ENCODE measurements at regions not wholly inside any gene's neighbourhood (a gene's known extent, or its start where the extent isn't known, plus 50 kb on each side); places are given as distances from the start of the nearest gene placed in this dataset.

DNA sequence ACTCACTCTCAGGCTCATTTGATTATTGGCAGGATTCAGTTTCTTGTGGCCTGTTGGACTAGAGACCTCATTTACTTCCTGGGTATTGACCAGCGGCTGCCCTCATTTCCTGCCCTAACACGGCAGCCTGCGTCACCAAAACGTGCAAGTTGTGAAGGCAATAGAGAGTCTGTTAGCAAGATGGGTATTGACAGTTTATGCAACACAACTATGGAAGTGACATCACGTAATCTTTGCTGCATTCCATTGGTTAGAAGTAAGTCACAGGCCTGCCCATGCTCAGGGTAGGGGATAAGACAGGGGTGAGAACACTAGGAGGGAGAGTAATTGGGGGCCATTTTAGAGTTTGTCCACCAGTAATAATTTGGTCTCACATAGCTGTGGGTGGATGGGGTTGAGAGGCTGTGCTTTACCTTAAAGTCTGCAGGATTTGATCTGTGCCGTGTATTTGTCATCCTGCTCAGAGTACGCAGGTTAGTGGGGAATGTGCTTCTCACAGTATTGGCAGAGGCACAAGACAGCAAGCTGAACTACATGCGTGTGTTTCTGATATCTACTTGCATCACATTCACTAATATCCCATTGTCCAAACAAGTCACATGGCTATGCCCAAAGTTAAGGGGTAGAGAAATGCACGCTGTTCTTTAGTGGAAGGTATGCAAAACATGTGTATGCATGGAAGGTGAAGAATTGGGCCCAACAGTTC, 83.3 kb downstream of the EDEM1 start:
- no peak for DNase-seq

DNA sequence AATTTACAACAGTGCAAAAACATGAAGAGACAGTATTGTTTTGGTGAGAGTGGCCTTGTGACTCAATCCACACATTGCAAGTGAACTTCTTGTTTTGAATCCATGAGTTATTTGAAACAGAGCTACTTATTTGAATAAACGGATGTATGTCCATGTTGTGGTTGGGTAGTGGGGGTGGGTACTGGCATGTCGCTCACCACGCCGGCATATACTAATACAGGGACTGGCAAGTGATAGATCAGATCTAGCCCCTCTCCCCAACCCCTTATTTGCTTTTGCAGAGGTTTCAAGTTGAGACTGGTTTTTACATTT, 83.8 kb downstream of the EDEM1 start:
- DNase-seq, result no peak

DNA sequence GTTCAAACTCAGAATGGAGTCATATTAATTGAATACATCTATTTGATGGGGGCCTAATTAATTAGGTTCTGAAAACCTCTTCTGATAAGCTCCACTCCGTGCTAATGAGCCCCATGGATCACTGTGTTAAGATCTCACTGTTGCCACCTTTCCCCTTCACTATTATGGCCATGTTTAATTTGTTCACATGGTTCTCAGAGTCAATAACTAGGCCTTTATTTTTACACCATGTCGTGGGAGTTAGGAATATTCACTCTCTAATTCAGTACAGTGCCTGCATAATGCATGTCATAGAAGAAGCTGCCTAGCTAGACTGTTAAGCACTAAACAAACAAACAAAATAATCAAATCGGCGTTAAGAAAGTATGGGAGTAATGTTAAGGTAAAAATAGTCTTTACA, 84.9 kb downstream of the EDEM1 start:
- no peak for DNase-seq

DNA sequence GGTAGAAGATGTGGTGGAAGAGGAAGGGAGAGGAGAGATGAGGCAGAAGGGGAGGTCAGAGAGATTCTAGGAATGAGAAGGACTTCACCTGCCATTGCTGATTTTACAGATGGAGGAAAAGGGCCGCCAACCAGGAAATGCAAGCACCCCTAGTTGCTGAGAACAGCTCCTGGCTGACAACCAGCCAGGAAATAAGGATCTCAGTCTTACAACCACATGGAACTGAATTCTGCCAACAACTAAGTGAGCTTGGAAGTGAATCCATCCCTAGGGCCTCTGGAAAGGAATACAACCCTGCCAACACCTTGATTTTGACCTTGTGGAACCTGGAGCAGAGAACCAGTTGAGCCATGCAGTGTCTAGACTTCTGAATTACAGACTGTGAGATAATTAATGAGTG, 86.6 kb downstream of the EDEM1 start:
- no peak for DNase-seq

DNA sequence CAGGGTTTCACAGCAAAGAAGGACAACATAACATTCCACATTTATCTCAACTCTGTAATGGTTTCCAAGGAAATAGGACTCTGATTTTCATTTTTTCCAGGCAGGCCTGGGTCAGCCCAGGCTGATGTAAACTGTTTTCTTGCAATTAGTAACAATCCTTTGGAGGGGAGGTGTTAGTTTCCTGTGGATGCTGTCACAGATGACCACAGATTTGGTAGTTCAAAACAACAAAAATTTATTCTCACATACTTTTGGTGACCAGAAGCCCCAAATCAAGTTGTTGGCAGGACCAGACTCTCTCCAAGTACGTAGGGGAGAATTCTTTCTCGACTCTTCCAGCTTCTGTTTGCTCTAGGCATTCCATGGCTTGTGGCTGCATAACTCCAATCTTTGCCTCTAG, 88.0 kb downstream of the EDEM1 start:
- no peak for DNase-seq

DNA sequence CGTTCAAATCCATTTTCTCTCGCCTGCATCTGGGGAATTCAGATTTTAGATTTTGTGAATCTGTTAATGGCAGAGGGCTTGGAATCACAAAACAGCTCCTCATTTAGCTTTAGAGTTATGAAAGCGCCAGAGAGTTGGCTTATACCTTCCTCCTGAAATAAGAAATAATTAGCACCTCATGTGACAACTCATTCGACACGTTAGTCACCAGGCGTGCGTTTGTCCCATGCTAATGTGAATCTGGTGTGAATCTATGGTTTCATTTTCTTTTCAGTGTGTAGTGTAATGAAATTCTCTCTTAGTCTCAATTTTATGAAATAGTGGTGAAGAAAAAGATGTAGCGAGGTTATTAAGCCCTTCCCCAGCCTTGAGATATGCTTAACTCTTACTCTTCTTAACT, 89.4 kb downstream of the EDEM1 start:
- no peak for DNase-seq

DNA sequence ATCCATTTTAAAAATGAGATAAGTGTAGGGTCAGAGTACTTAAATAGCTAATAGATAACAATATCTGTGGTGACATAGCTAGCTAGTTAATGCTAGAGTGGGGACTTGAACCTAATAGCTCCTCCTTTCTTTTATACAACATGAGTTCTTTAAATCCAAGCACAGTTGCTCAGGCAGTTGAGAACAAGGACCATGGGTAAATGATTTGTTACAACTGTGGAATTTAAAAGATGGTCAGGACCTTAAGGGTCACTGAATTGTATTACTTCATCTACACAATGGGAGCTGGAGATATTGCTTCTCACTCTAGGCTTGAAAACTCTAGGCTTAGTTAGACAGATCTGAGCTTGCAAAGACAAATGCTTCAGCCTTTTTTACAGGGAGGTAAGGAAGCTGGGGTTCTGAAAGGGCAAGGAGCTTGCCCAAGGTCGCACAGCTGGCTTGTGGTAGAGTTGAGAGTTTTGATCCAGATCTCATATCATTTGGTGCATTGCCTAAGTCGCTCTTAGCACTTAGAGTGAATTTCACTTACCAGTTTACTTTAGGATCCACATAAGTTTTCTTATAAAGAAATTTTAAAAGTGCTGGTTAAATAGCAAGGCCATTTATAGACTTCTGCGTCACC, 90.2 kb downstream of the EDEM1 start:
- DNase-seq, result no peak

DNA sequence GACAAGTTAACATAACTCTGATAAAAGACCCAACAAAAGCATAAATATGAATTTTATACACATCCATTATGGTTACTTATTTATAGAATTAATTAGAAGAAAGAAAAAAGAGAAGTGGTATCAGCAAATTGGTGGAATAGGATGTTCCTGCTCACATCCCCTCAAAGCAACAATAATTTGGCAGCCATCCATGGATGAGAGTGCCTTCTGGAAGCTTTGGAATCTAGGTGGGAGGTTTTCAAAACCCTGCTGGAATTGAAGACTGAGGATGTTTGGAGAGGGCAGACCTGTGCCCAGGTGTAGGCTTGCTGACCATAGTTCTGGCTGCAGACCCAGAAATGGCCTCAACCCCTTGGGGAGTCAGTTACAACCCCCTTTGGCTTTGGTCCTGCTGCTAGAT, 91.2 kb downstream of the EDEM1 start:
- no peak for DNase-seq

DNA sequence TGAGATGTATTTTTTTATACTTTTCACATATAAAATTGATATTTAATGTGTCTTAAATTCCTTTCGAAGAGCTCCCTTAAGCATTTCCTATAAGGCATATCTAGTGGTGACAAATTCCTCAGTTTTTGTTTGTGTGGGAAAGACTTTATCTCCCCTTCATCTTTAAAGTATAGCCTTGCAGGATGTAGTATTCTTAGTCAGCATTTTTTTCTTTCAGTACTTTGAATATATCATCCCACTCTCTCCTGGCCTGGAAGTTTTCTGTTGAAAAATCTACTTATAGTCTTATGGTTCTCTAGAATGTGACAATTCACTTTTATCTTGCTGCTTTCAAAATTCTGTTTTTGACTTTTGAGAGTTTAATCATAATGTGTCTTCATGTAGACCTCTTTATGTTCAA, 95.2 kb downstream of the EDEM1 start:
- no peak for DNase-seq

DNA sequence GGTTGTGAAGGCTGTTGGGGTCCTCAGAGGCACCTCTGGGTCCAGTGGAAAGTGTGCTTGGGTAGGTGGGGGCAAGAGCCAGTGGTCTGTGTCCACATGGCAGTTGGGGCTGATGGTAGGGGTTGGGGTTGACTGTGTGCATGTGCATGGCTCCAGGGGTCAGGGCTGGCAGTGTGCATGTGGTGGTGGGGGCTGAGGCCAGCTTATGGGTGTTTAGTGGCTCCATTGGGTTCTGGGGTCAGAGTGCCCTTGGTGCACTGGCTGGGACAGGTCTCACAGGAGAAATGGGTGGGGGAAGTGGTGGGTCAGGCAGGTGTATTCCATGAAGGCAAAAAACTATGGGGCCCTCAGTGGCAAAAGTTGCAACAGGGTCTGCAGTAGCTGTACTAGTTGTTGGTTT, 97.9 kb downstream of the EDEM1 start:
- no peak for DNase-seq

DNA sequence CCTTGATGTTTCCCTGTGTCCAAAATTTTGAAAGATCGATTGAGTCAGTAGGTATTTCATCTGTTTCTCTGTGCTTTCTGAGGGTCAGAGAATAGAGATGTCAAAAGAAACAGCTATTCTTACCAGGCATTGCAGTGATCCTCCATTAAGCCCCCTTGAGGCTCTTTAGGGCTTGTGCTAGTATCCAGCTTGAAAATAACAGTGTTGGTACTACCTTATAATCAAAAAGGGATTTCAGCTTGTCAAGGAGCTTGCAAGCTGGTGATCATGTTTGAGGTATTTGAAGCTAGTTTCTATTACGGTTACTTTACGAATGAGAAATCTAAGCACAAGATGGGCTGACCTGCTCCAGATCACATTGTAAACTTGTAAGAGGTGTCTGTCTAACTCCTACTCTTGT, 103.4 kb downstream of the EDEM1 start:
- DNase-seq, result no peak

DNA sequence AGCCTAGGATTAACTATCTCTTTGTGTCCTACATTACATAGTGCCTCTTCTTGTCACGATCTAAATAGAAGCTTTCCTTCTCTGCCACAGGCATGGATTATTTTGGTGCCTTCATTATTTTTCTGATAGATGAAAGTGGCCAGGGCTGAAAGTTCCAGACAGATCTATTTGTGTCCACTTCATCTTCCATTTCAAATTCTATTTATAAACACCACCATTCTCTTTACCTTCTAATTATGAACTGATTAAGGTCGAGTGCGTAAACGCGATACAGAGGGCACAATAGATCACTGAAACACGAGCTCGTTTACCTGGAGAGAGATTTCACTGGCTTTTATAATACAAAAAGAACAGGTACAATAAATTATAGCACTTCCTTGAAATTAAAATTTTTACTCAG, 105.0 kb downstream of the EDEM1 start:
- DNase-seq, result peak; percentile 12

DNA sequence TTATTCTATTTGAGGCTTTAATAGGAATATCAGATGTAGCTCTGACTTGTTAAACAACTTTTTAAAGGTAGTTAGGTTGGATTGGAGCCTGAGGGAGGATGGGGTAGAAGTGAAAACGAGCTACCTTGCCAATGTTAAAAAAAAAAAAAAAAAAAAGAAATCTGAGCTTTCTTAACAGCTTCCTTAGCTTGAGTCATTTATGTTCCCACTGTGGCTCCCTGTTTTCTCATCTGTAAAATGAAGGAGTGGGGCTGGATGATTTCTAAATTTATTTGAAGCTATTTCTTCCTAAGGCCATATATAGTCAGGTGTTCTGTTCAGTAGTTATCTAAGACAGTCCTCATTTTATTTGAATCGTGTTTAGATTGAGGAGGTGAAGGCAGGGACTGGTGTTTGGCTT, 105.7 kb downstream of the EDEM1 start:
- DNase-seq, result no peak

DNA sequence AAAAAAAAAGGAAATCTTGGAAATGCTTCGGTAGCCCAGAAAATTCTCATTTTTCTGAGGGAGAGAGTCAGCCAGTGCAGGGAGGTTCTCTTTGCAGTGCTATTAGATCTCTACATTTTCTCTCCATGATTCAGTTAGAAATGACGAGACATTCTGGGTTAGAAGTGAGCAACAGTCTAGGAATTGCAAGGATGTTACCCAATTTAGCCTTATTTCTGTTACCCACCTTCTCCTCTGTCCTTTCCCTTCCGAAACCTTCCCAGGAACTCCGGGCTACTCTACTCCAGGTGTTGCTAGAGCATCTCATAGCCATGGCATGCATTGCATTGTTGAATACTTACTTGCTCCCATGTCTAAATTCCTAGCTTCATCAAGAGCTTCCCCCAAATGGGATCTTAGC, 106.8 kb downstream of the EDEM1 start:
- DNase-seq, result no peak

DNA sequence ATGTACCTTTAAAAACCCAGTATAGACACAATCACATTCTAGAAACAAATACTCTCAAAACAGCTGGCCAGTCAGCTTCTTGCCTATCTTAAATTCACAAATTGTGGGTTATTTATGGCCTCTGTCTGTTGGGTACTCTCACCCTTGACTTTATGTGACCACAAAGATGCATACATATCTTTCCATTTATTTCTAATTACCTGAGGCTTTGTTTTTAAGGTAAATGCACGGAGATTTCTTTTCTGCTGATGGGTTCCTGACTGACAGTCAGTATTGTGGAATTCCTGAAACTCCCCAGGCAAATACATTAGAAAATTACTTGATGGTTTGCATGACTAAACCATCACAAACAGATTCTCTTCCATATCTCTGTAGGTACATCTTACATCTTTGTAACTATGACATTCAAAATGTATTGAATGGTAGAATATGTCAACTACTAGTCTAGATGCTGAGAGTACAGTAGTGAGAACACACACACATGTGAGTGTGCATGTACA, 107.7 kb downstream of the EDEM1 start:
- DNase-seq, result no peak

DNA sequence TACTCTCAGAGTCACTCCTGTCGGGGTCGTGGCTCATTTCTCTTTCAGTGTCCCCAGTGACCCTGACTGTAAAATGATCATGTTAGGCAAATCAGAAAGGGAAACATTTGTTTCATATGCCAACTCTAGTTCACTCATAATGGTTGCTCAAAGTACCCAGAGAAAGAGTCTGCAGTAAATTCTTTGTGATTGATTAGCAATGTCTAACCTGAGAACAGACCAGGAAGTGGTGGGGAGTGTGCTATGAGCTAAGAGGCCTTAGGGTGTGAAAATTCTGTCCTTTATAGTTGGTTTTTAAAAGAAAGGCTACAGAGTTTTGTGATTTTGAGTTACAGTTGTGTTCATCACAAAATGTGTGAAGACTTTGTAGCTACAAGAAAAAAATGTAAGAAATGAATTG, 108.9 kb downstream of the EDEM1 start:
- DNase-seq, result no peak

DNA sequence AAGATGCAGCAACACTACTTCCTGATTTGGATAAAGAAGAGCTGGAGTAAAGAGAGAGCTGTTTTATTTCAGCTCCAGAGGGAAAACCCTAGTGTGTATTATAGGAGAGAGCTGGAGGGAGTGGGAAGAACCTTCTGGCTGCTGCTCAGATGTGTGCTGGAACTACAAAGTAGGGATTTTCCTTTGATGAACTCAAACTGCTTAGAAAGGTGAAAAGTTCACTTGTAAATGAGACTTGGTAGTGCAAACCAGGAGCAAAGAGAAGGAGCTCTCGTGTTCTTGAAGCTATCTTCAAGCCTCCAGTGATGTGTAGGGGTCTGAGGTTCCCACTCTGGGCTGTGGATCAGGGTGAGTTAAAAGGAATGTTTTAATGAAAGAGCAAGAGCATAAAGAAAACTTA, 110.4 kb downstream of the EDEM1 start:
- DNase-seq, result no peak

DNA sequence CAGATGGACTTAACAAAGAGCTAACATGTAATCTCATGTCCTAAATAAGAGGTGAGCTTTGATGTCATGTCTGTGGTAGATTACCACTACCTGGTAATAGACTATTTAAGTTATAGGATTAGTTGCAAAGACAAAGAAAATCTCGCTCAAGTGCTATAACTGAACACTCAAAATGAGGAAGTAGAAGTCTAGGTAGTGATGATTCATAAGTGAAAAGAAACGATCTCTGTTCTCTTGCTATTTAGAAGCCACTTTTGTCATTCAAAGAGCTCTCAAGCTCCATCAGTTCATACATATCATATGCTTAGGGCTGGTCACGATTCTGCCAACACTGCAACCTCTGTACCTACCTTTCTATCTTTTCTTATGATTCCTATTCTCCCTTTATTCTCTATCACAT, 110.9 kb downstream of the EDEM1 start:
- DNase-seq, result no peak

DNA sequence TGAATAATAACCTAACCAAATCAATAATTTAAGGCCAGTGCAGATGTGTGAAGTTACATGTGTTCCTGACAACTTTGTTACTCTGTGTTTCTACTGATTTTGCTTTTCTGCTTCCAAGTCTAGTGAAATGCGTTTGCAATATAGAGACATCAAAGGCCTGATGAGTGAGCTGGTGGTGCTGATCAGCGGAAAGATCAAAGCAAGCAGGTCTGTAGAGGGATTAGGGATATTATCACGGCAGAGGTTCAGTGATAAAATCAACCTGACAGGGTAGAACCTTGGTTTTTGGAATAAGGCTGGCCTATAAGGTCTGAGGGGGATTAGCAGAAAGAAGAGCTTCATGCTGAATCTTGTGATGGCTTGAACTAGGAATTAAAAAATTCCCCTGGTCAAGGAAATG, 111.7 kb downstream of the EDEM1 start:
- no peak for DNase-seq

DNA sequence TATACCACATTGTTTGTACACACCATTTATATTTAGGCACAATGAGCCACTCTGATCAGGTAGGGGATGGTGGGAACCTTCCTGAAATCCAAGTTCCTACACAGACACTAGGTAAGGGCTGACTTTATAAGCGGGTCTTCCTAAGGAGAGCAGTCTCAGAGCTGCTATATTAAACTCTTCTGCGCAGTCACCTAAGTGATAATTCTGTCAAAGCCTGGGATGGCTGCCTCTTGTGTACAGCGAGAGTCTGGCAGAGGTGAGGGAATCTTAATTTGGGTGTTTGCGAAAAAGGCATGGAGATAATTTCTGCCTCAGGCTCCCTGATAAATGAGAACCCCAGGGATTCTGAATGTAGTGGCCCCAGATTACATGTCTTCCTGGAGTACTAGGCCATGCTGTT, 113.1 kb downstream of the EDEM1 start:
- DNase-seq, result no peak

DNA sequence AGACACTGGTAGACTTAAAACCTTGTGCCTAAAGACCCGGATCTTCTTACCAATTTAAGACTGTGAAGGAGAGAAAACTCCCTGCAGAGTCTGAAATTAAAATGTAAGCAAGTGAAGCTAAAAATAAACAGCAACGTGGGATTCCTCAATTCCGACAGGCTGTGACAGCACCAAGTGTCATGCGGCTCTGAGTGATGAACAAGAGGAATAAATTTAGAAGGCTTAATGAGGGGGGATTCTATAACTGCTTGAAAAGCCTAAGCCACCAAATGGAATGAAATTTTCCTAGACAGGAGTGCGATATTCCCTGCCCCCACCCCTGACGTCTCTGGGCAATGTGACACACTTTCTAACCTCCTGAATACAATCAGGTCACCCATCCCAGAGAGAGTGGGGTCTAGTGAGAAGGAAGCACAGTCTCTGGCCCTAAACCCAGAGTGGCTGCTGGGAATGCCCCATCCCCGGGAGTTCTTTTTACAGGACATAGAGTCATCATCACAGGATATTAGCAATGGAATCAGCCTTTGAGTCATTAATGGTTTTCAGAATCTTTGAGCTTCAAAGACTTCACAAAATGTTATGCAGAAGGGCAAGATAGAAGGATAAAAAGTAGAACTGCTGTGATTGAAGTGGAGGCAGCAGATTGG, 114.3 kb downstream of the EDEM1 start:
- no peak for DNase-seq

DNA sequence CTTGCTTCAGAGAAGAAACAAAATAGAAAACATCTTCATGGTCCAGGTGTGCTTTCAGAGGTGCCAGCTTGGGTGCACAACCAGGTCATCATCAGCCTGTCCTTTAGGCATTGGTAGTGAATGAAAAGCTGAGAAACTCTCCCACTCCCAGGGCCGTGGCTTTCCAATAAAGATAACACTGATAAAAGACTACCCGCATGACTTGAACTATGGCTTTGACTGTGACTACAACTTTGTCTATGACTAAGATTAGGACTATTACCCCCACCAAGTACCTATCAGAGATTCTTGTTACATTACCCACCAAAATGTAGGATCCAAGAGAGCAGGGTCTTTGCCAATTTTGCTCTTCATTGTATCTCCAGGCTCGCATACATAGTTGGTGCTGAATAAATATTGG, 115.2 kb downstream of the EDEM1 start:
- DNase-seq, result no peak

DNA sequence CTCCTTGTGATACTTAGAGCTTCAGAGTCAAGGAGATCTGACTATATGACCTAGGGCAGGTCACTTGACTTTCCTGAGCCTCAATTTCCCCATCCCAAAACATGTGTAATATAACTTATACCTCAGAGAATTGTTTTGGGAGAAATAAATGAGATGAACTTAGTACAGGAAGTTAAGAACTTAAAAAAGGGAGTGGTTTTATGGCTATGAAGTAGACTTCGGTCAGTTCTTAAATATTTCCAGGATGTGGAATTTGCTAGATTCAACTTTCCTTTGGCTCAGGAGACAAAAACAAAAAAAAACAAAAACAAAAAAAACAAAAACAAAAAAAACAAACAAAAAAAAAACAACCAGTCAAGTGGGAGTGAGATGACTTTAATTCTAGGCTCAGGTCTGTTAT, 116.7 kb downstream of the EDEM1 start:
- no peak for DNase-seq

DNA sequence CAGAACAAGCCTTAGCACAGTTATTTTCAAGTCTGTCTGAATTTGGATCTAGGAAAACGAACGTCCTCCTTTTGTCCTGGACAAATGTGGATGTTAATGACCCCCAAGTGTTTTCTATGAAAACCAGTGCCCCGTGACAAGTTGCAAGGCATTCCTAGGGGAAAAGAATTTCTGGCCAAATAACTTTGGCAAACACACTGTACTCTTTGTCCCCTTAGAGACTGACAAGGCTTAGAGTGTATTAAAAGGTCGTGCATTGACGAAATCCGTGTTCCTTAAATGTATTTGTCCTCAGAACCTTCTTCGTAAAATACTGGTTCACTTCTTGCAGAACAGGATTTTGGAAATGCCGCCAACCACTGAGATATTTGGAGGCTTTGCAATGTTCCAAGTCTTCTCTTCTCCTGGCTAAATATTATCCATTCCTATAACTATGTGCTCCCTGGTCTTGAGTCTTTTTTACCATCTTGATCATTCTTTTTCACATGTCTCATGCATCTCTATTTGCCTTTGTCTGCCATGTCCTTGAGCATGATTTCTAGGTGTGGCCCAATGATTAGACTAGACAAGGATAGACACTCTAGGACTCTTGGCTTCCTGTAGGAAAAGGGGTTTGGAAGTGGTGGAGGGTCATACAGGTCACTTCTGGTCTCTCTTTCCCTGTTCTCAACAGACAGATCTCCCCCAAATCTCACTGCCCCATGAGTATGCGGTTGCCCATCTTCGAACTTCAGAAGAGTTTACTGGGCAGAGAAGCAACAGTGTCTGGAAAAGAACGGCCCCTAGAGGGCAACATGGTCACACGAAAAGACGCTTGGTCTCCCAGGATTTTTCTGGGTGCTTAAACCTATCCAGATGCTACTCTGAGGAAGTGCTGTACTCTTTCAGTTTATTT, 117.5 kb downstream of the EDEM1 start:
- DNase-seq, result peak; percentile 2

All from NCI-H2081 treated with DMSO at 0.1 percent for 48 hours (cell line).